ENCODE measurements at regions not wholly inside any gene's neighbourhood (a gene's known extent, or its start where the extent isn't known, plus 50 kb on each side); places are given as distances from the start of the nearest gene placed in this dataset.

DNA sequence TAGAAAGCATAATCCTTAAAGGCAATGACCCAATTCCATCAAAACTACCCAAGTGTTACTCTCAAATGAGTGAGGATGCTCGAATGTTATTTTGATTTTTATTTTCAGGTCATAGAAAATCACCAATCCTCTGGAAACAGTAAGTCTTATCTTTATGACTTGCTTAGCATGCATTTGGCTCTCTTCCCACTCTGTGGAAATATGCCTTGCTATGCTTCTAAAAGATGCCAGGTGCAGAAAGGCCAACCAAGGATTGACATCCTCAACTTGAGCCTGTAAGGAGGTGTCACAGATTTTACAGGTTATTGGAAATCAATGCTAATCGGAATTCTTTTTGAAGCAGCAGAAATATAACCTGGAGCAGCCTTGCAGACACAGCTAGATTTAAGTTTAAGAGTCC lies 543.9 kb upstream of the LINC00305 start:
- H2BK120ac ChIP-seq (ENCODE audit: low read depth, low read length, poor library complexity, severe bottlenecking) = no peak overlapping the region
- no CpG with 5 or more reads among the region's 2 CpGs for WGBS (ENCODE audit: extremely low coverage, insufficient read length, low lambda C conversion rate)
- no peak overlapping the region for H4K5ac ChIP-seq (ENCODE audit: insufficient read length, low read depth, low read length)
- no peaks in the 10 kb centered on the region for H3K9me3 ChIP-seq (ENCODE audit: control insufficient read depth, low read depth, low read length)
- no peaks in the 10 kb centered on the region for H3K23me2 ChIP-seq (ENCODE audit: insufficient read length, low read depth, low read length, poor library complexity, severe bottlenecking)
- Mint-ChIP-seq H3K27me3 (ENCODE audit: low read depth) (no peaks in the 10 kb centered on the region), H3K9me3 (no peaks in the 10 kb centered on the region; a peak in 1 of 5 replicates), H3K4me1 (peaks cover 8 to 10% of the 10 kb centered on the region in 2 experiments; a peak in 3 of 4 replicates), H3K27ac (no peak overlapping the region), H3K4me3 (no peak overlapping the region), H3K36me3 (ENCODE audit: insufficient read depth in 1 of 3, low read depth in 3 of 3) (no peaks in the 10 kb centered on the region)
- H3K23ac ChIP-seq (ENCODE audit: insufficient read length, low read depth, low read length) = no peak overlapping the region
- H3K14ac ChIP-seq (ENCODE audit: insufficient read depth, low read length) = no peak overlapping the region
- no peak overlapping the region for H2BK20ac ChIP-seq (ENCODE audit: low read depth, low read length, poor library complexity, severe bottlenecking)
- H2BK12ac ChIP-seq (ENCODE audit: insufficient read length, low read depth, low read length) = no peak overlapping the region
- H3K9ac ChIP-seq (ENCODE audit: extremely low read depth, insufficient read length, low read length) = no peak overlapping the region
- no peaks in the 10 kb centered on the region for H4K20me1 ChIP-seq (ENCODE audit: control insufficient read depth, insufficient read depth, insufficient read length)
- no peak overlapping the region for H3K4ac ChIP-seq (ENCODE audit: low read depth, low read length)
- H3K79me1 ChIP-seq (ENCODE audit: insufficient read depth, low read depth, low read length, poor library complexity, severe bottlenecking) = no peaks in the 10 kb centered on the region
- H3K79me2 ChIP-seq (ENCODE audit: insufficient read depth, low read length) = no peaks in the 10 kb centered on the region
- H2BK15ac ChIP-seq (ENCODE audit: low read depth, low read length) = no peak overlapping the region
- H2BK5ac ChIP-seq (ENCODE audit: insufficient read length, low read length) = no peak overlapping the region
- H2AK5ac ChIP-seq (ENCODE audit: insufficient read length, low read length) = no peak overlapping the region
- no peak overlapping the region for H3T11ph ChIP-seq (ENCODE audit: low read length)
- H3K56ac ChIP-seq (ENCODE audit: insufficient read length, low read depth, low read length) = no peak overlapping the region
- H3K27me3 ChIP-seq (ENCODE audit: insufficient read depth, low read length) = no peaks in the 10 kb centered on the region
- DNase-seq = no peak
- H4K91ac ChIP-seq (ENCODE audit: insufficient read length, low read depth, low read length) = no peak overlapping the region
- H4K8ac ChIP-seq (replicated peaks; ENCODE audit: insufficient read length, low read depth, low read length) = no peak overlapping the region
- no peak overlapping the region for H2AFZ ChIP-seq (ENCODE audit: low read length)
- peaks cover 4% of the 10 kb centered on the region; the same call in 1 of the 2 replicates for H3K4me1 ChIP-seq (ENCODE audit: insufficient read depth, low read length)
- TF ChIP-seq, protein P1, sequence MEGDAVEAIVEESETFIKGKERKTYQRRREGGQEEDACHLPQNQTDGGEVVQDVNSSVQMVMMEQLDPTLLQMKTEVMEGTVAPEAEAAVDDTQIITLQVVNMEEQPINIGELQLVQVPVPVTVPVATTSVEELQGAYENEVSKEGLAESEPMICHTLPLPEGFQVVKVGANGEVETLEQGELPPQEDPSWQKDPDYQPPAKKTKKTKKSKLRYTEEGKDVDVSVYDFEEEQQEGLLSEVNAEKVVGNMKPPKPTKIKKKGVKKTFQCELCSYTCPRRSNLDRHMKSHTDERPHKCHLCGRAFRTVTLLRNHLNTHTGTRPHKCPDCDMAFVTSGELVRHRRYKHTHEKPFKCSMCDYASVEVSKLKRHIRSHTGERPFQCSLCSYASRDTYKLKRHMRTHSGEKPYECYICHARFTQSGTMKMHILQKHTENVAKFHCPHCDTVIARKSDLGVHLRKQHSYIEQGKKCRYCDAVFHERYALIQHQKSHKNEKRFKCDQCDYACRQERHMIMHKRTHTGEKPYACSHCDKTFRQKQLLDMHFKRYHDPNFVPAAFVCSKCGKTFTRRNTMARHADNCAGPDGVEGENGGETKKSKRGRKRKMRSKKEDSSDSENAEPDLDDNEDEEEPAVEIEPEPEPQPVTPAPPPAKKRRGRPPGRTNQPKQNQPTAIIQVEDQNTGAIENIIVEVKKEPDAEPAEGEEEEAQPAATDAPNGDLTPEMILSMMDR (conservative IDR thresholded peaks at IDR 0.05) = no peak
- H3K27ac ChIP-seq (ENCODE audit: insufficient read length, low read depth, low read length) = no peak overlapping the region
- no peak overlapping the region for H3K18ac ChIP-seq (ENCODE audit: insufficient read length, low read depth, low read length)
- no peak overlapping the region for H3K4me2 ChIP-seq (ENCODE audit: insufficient read depth, insufficient read length, low read length)
